ENCODE measurements at regions not wholly inside any gene's neighbourhood (a gene's known extent, or its start where the extent isn't known, plus 50 kb on each side); places are given as distances from the start of the nearest gene placed in this dataset.
"Not testable (repeated sequence)": the region's sequence is repeated elsewhere in the genome, so short reads cannot be mapped to it uniquely, and the experiment has no call there.

GRCh38 chrX:139475432-139475831, 55.1 kb upstream of the F9 start:
- Histone ChIP-seq H3K4me1 (replicated peaks in 1 of 2) (no peaks in the 10 kb centered on the region), H3K27ac (no peak overlapping the region), H3K4me3 (no peak overlapping the region)
- 0 to 80% (median 43%) methylated on average over 1 to 3 of the region's 3 CpGs; no CpG with 5 or more reads in 4 of the 10 experiments for WGBS, 10 experiments
- in situ Hi-C loops (cut with MboI; ENCODE audit: low pct_unique_long_range_greater_than_20kb in 2 of 9, low sequenced_read_pairs in 9 of 9, unreplicated experiment in 9 of 9) = no loop called here
- no peak for ATAC-seq (replicated peaks in 6 of 8)

- ATAC-seq (replicated peaks in 6 of 8); in situ Hi-C loops (cut with MboI; ENCODE audit: low pct_unique_long_range_greater_than_20kb in 2 of 9, low sequenced_read_pairs in 9 of 9, unreplicated experiment in 9 of 9); H3K4me3 ChIP-seq; H3K27ac ChIP-seq; H3K4me1 ChIP-seq (replicated peaks in 1 of 2): not testable (repeated sequence)
- WGBS, 10 experiments = 55 to 67% methylated on average over 1 of the region's 1 CpG; no CpG with 5 or more reads in 8 of the 10 experiments
These were observed 68.6 kb upstream of the F9 start for GRCh38 chrX:139461945-139462344.

GRCh38 chrX:139454743-139455142, 75.8 kb upstream of the F9 start:
- in situ Hi-C loops (cut with MboI; ENCODE audit: low pct_unique_long_range_greater_than_20kb in 2 of 9, low sequenced_read_pairs in 9 of 9, unreplicated experiment in 9 of 9) = no loop called here
- 0 to 60% methylated on average over 1 of the region's 1 CpG; no CpG with 5 or more reads in 8 of the 10 experiments for WGBS, 10 experiments
- ATAC-seq (replicated peaks in 6 of 8) = peak in 5 of 8 experiments; percentile 63 to 80 (median 69)
- H3K4me1 ChIP-seq (replicated peaks in 1 of 2) = peaks cover 0 to 2% of the 10 kb centered on the region in 2 donors
- no peak overlapping the region for H3K4me3 ChIP-seq
- no peak overlapping the region for H3K27ac ChIP-seq

DNA sequence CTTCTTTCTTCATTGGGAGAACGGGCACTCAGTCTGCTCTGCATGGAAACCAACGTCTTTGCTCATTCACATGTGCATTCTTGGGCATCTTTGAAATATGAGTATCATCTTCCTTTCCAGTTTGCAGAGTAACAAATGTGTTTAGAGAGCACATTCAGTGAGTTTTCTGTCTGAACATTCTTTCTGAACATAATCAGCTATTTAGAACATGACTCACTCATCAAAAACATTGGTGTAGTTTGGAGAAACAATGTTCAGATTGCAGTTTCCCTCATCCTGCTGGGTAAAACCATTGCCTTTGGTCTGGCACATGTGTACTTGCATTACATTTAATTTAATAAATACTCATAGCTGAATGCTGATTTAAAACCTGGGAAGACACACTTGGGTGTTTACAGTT, 81.5 kb upstream of the F9 start:
- ATAC-seq (replicated peaks in 6 of 8) = no peak
- in situ Hi-C loops (cut with MboI; ENCODE audit: low pct_unique_long_range_greater_than_20kb in 2 of 9, low sequenced_read_pairs in 9 of 9, unreplicated experiment in 9 of 9) = no loop called here
- H3K4me1 ChIP-seq (replicated peaks in 1 of 2) = no peaks in the 10 kb centered on the region
- no peak overlapping the region for H3K4me3 ChIP-seq
- no peak overlapping the region for H3K27ac ChIP-seq
- 0 to 42% (median 0%) methylated on average over 1 to 2 of the region's 2 CpGs; no CpG with 5 or more reads in 6 of the 10 experiments for WGBS, 10 experiments

DNA sequence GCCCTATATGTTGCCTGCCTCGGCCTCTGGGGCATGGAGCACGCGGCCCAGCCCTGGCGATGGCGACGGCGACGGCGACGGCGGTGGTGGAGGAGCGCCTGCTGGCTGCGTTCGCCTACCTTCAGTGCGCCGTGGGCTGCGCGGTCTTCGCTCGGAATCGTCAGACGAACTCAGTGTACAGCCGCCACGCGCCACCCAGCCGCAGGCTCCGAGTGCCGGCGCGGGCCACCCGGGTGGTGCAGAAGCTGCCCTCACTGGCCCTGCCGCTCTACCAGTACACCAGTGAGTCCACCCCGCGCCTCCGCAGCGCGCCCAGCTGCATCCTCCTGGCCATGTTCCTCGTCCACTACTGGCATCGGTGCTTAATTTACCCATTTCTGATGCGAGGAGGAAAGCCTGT, 83.7 kb upstream of the F9 start:
- H3K4me3 ChIP-seq = no peak overlapping the region
- H3K4me1 ChIP-seq (replicated peaks in 1 of 2) = no peaks in the 10 kb centered on the region
- WGBS, 10 experiments = 78 to 100% (median 86%) methylated on average over 2 to 21 of the region's 40 CpGs; no CpG with 5 or more reads in 6 of the 10 experiments
- in situ Hi-C loops (cut with MboI; ENCODE audit: low pct_unique_long_range_greater_than_20kb in 2 of 9, low sequenced_read_pairs in 9 of 9, unreplicated experiment in 9 of 9) = no loop called here
- ATAC-seq (replicated peaks in 6 of 8) = no peak
- no peak overlapping the region for H3K27ac ChIP-seq

DNA sequence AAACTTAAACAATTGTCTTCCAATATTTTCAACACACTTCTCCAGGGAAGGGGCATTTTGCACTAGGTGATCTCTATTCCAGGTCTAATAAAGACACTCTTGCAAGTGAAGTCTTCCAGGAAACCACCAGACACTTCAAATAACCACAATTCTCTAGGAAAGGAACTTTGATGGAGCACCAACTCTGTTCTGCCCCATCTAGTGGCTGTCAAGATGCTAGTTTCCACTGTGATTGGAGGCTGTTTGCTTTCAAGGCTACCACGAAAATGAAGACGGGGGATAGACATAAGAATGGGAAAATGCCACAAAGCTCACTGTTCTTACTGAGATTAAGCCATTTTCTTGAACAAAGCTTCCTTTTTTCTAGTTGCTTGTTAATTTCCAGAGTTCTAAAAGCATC, 100.6 kb upstream of the F9 start:
- H3K4me3 ChIP-seq = no peak overlapping the region
- no peaks in the 10 kb centered on the region for H3K4me1 ChIP-seq (replicated peaks in 1 of 2)
- no peak overlapping the region for H3K27ac ChIP-seq
- ATAC-seq (replicated peaks in 6 of 8) = peak in 1 of 8 experiments; percentile 46
- in situ Hi-C loops (cut with MboI; ENCODE audit: low pct_unique_long_range_greater_than_20kb in 2 of 9, low sequenced_read_pairs in 9 of 9, unreplicated experiment in 9 of 9) = no loop called here
- WGBS, 10 experiments = 0 to 40% (median 0%) methylated on average over 1 to 2 of the region's 2 CpGs; no CpG with 5 or more reads in 4 of the 10 experiments

DNA sequence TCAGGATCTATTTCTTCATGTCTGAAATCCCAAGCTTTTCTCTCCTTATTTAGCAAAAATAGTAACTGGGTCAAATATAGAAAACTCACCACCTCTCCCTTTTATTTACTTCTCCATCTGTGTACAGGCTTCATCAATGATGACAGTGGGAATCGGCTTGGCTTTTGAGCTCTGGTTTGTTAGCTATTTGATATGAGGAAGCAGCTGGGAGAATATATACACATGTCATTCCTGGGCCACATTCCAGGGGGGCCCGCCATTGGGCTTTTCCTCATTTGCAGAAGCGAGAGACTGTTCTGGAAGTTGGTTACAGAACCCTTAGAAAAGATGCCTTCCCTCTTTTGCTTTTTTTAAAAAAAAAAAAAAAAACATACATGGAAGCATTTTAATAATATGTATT, 107.4 kb upstream of the F9 start:
- ATAC-seq (replicated peaks in 6 of 8) = no peak
- 0 to 100% (median 66%) methylated on average over 1 to 3 of the region's 3 CpGs; no CpG with 5 or more reads in 4 of the 10 experiments for WGBS, 10 experiments
- Histone ChIP-seq H3K4me3 (no peak overlapping the region), H3K4me1 (replicated peaks in 1 of 2) (no peaks in the 10 kb centered on the region), H3K27ac (no peak overlapping the region)
- in situ Hi-C loops (cut with MboI; ENCODE audit: low pct_unique_long_range_greater_than_20kb in 2 of 9, low sequenced_read_pairs in 9 of 9, unreplicated experiment in 9 of 9) = no loop called here

DNA sequence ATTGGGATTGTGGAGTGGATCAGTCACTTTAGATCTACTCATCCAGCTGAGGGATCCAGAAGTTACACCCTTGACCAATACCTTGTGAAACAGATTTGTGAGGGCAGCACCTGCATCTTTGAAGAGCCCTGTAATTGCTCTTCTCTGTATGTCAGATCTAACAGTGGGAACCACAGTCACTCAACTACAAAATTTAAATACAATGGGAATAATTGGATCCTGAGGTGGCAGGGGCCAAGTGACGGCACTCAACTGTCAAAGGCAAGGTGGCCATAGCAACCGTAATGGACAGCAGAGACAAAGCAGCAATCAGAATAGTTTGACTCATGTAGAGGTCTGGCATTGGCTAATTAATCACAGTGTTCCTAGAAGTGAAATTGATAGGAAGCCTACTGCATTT, 132.3 kb upstream of the F9 start:
- H3K27ac ChIP-seq; H3K4me3 ChIP-seq; ATAC-seq (replicated peaks in 6 of 8); H3K4me1 ChIP-seq (replicated peaks in 1 of 2); in situ Hi-C loops (cut with MboI; ENCODE audit: low pct_unique_long_range_greater_than_20kb in 2 of 9, low sequenced_read_pairs in 9 of 9, unreplicated experiment in 9 of 9): not testable (repeated sequence)
- 83% methylated on average over 2 of the region's 2 CpGs; no CpG with 5 or more reads in 9 of the 10 experiments for WGBS, 10 experiments

DNA sequence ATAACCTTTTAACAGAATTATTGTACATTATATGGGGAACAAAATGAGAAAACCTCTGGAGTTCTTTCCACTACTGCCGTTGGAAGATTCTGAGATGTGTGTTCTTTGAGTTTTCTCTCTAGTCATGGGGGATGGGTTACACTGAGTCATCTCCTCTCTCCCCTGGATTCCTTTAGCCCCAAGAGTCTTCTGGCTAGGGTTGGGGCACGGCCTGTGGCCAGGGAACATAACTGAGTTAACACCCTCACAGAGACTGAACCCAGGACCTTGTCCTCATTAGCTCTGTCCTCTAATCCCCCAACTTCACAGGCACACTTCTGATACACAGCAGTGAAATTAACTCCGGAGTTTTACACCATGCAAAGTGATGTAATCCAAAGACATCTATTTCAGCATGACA, 142.3 kb upstream of the F9 start:
- Histone ChIP-seq H3K4me1 (replicated peaks in 1 of 2) (no peaks in the 10 kb centered on the region), H3K4me3 (no peak overlapping the region), H3K27ac (no peak overlapping the region)
- WGBS, 10 experiments = 0 to 35% methylated on average over 1 to 3 of the region's 3 CpGs; no CpG with 5 or more reads in 8 of the 10 experiments
- peak in 3 of 8 experiments; percentile 30 to 57 (median 40) for ATAC-seq (replicated peaks in 6 of 8)
- in situ Hi-C loops (cut with MboI; ENCODE audit: low pct_unique_long_range_greater_than_20kb in 2 of 9, low sequenced_read_pairs in 9 of 9, unreplicated experiment in 9 of 9) = no loop called here

DNA sequence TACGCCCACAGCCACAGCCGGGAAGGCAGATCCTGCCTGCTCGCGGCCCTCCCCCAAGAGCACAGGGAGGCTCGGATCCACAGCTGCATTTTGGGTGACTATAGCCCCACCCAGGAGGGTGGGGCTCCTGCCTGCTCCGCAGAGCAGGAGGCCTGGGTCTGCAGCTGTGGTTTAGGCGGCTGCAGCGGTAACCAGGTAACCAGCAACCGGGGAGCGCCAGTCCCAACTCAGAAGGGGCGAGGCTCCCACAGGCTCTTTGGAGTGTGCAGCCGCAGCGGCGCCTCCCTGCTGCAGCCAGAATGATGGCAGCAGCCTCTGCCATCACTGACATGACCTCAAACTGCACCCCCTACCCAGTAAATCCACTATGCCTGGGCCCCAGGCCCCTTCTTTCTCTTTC, 148.0 kb upstream of the F9 start:
- ATAC-seq (replicated peaks in 6 of 8) = no peak
- in situ Hi-C loops (cut with MboI; ENCODE audit: low pct_unique_long_range_greater_than_20kb in 2 of 9, low sequenced_read_pairs in 9 of 9, unreplicated experiment in 9 of 9) = no loop called here
- WGBS, 10 experiments = no CpG with 5 or more reads among the region's 14 CpGs
- no peak overlapping the region for H3K27ac ChIP-seq
- H3K4me3 ChIP-seq = no peak overlapping the region
- no peaks in the 10 kb centered on the region for H3K4me1 ChIP-seq (replicated peaks in 1 of 2)

GRCh38 chrX:139376547-139376946, 154.0 kb upstream of the F9 start:
- 0 to 8% methylated on average over 1 to 2 of the region's 3 CpGs; no CpG with 5 or more reads in 8 of the 10 experiments for WGBS, 10 experiments
- ATAC-seq (replicated peaks in 6 of 8); in situ Hi-C loops (cut with MboI; ENCODE audit: low pct_unique_long_range_greater_than_20kb in 2 of 9, low sequenced_read_pairs in 9 of 9, unreplicated experiment in 9 of 9): not testable (repeated sequence)

DNA sequence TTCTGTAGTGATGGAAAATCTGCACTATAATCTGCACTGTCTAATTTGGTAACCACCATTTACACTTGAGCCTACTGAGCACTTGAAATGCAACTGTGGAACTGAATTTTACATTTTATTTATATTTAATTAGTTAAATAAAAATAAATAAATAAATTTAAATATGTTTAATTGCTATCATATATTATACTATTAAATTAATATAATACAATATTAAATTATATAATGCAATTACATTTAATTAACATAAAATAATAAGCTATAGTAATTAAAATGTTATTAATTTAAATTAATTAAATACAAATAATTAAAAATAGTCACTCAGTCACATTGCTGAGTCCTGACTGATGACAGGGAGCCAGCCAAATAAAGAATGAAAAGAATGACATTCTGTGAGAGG, 170.2 kb upstream of the F9 start:
- no peak overlapping the region for H3K4me3 ChIP-seq
- in situ Hi-C loops (cut with MboI; ENCODE audit: low pct_unique_long_range_greater_than_20kb in 2 of 9, low sequenced_read_pairs in 9 of 9, unreplicated experiment in 9 of 9) = no loop called here
- no peaks in the 10 kb centered on the region for H3K4me1 ChIP-seq (replicated peaks in 1 of 2)
- no peak overlapping the region for H3K27ac ChIP-seq
- no peak for ATAC-seq (replicated peaks in 6 of 8)

More at GRCh38 chrX:139376547-139376946, 154.0 kb upstream of the F9 start:
- H3K27ac ChIP-seq; H3K4me1 ChIP-seq (replicated peaks in 1 of 2); H3K4me3 ChIP-seq: not testable (repeated sequence)

GRCh38 chrX:139342594-139342991, 187.9 kb upstream of the F9 start:
- H3K4me1 ChIP-seq (replicated peaks in 1 of 2); ATAC-seq (replicated peaks in 6 of 8); H3K4me3 ChIP-seq; H3K27ac ChIP-seq; in situ Hi-C loops (cut with MboI; ENCODE audit: low pct_unique_long_range_greater_than_20kb in 2 of 9, low sequenced_read_pairs in 9 of 9, unreplicated experiment in 9 of 9): not testable (repeated sequence)
- WGBS, 10 experiments = 0 to 80% (median 60%) methylated on average over 1 of the region's 4 CpGs; no CpG with 5 or more reads in 5 of the 10 experiments

GRCh38 chrX:139341855-139342593, 188.5 kb upstream of the F9 start:
- WGBS, 10 experiments = 0 to 40% (median 34%) methylated on average over 1 to 7 of the region's 21 CpGs; no CpG with 5 or more reads in 7 of the 10 experiments
- not testable (repeated sequence) for H3K4me3 ChIP-seq

More at GRCh38 chrX:139341855-139342593, 188.5 kb upstream of the F9 start:
- in situ Hi-C loops (cut with MboI; ENCODE audit: low pct_unique_long_range_greater_than_20kb in 2 of 9, low sequenced_read_pairs in 9 of 9, unreplicated experiment in 9 of 9); ATAC-seq (replicated peaks in 6 of 8); H3K27ac ChIP-seq; H3K4me1 ChIP-seq (replicated peaks in 1 of 2): not testable (repeated sequence)

All from motor neuron (in vitro differentiated cells).